H1 (cell line): ENCODE measurements at regions not wholly inside any gene's neighbourhood (a gene's known extent, or its start where the extent isn't known, plus 50 kb on each side); places are given as distances from the start of the nearest gene placed in this dataset.

Source experiments
- CBX8 ChIP-seq: fragments of 300-800, 300-1000 bp; sonication (generic); IDR thresholded peaks from 2 replicates; pipeline ENCODE4 v1.7.1; 2016; ENCODE audit warnings: low read depth, low read length, borderline replicate concordance
- EP300 ChIP-seq, 2 experiments: IDR thresholded peaks; 1 replicate in 1 of 2; 2 replicates in 1 of 2; pipeline ENCODE4 v1.6.1; 2011 to 2012; ENCODE audit warnings: low read depth in 2 of 2, low read length in 2 of 2, mild to moderate bottlenecking in 2 of 2, borderline replicate concordance in 1 of 2, inconsistent platforms in 1 of 2, moderate library complexity in 1 of 2
- TF ChIP-seq, protein P1 (sequence below), 3 experiments: IDR thresholded peaks; 1 replicate in 2 of 3; 2 replicates in 1 of 3; pipeline versions ENCODE4 v1.5.1 to v1.6.1; 2011; ENCODE audit warnings: low read length in 3 of 3, mild to moderate bottlenecking in 3 of 3, inconsistent platforms in 2 of 3, low read depth in 1 of 3, moderate library complexity in 1 of 3; ENCODE audit not compliant: insufficient read depth in 1 of 3; ENCODE audit errors: control extremely low read depth in 1 of 3

GRCh38 chr4:23382879-23383278, 507.0 kb downstream of the PPARGC1A start:
- TF ChIP-seq, protein P1, sequence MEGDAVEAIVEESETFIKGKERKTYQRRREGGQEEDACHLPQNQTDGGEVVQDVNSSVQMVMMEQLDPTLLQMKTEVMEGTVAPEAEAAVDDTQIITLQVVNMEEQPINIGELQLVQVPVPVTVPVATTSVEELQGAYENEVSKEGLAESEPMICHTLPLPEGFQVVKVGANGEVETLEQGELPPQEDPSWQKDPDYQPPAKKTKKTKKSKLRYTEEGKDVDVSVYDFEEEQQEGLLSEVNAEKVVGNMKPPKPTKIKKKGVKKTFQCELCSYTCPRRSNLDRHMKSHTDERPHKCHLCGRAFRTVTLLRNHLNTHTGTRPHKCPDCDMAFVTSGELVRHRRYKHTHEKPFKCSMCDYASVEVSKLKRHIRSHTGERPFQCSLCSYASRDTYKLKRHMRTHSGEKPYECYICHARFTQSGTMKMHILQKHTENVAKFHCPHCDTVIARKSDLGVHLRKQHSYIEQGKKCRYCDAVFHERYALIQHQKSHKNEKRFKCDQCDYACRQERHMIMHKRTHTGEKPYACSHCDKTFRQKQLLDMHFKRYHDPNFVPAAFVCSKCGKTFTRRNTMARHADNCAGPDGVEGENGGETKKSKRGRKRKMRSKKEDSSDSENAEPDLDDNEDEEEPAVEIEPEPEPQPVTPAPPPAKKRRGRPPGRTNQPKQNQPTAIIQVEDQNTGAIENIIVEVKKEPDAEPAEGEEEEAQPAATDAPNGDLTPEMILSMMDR (IDR thresholded peaks at IDR 0.05; ENCODE audit: control extremely low read depth in 1 of 3, insufficient read depth in 1 of 3, low read depth in 1 of 3, low read length in 3 of 3) = no peak
- TF ChIP-seq CBX8 = no peak
- TF ChIP-seq EP300 (IDR thresholded peaks at IDR 0.05; ENCODE audit: borderline replicate concordance in 1 of 2, low read depth in 2 of 2, low read length in 2 of 2) = no peak
